ENCODE measurements at regions not wholly inside any gene's neighbourhood (a gene's known extent, or its start where the extent isn't known, plus 50 kb on each side); places are given as distances from the start of the nearest gene placed in this dataset.
"Not testable (repeated sequence)": the region's sequence is repeated elsewhere in the genome, so short reads cannot be mapped to it uniquely, and the experiment has no call there.

GRCh38 chr11:122195790-122196189 is 79.8 kb upstream of the BLID start:
- Mint-ChIP-seq H3K27me3 (ENCODE audit: low read depth, poor library complexity) (peaks cover 8% of the 10 kb centered on the region), H3K27ac (no peak overlapping the region), H3K4me1 (no peaks in the 10 kb centered on the region), H3K4me3 (no peak overlapping the region), H3K36me3 (ENCODE audit: low read depth) (no peaks in the 10 kb centered on the region), H3K9me3 (no peaks in the 10 kb centered on the region)
- TF ChIP-seq CTCF (IDR thresholded peaks at IDR 0.05), result no peak
- DNase-seq, result no peak

- not testable (repeated sequence) for DNase-seq; H3K27me3 Mint-ChIP-seq (ENCODE audit: low read depth, poor library complexity); H3K36me3 Mint-ChIP-seq (ENCODE audit: low read depth); H3K9me3 Mint-ChIP-seq; H3K4me1 Mint-ChIP-seq; H3K4me3 Mint-ChIP-seq; H3K27ac Mint-ChIP-seq
Measured at GRCh38 chr11:122193881-122194480, 78.0 kb upstream of the BLID start.

GRCh38 chr11:122193457-122193856 is 77.4 kb upstream of the BLID start:
- no peaks in the 10 kb centered on the region for H3K9me3 Mint-ChIP-seq
- no peak for TF ChIP-seq CTCF (IDR thresholded peaks at IDR 0.05)
- no peak for DNase-seq
- H3K36me3 Mint-ChIP-seq (ENCODE audit: low read depth), result no peaks in the 10 kb centered on the region
- H3K27ac Mint-ChIP-seq, result no peak overlapping the region
- H3K4me1 Mint-ChIP-seq, result no peaks in the 10 kb centered on the region
- H3K4me3 Mint-ChIP-seq, result no peak overlapping the region
- H3K27me3 Mint-ChIP-seq (ENCODE audit: low read depth, poor library complexity), result peaks cover 8% of the 10 kb centered on the region

GRCh38 chr11:122192634-122193255 is 76.7 kb upstream of the BLID start:
- no peaks in the 10 kb centered on the region for H3K36me3 Mint-ChIP-seq (ENCODE audit: low read depth)
- H3K4me3 Mint-ChIP-seq, result no peak overlapping the region
- peaks cover 8% of the 10 kb centered on the region for H3K27me3 Mint-ChIP-seq (ENCODE audit: low read depth, poor library complexity)
- H3K9me3 Mint-ChIP-seq, result no peaks in the 10 kb centered on the region
- no peak overlapping the region for H3K27ac Mint-ChIP-seq
- no peaks in the 10 kb centered on the region for H3K4me1 Mint-ChIP-seq
- TF ChIP-seq CTCF (IDR thresholded peaks at IDR 0.05), result no peak
- no peak for DNase-seq

- Mint-ChIP-seq H3K4me3 (no peak overlapping the region), H3K27me3 (ENCODE audit: low read depth, poor library complexity) (peaks cover 4% of the 10 kb centered on the region), H3K36me3 (ENCODE audit: low read depth) (no peaks in the 10 kb centered on the region), H3K4me1 (no peaks in the 10 kb centered on the region), H3K27ac (no peak overlapping the region), H3K9me3 (no peaks in the 10 kb centered on the region)
- no peak for TF ChIP-seq CTCF (IDR thresholded peaks at IDR 0.05)
- DNase-seq, result no peak
Measured at GRCh38 chr11:122190768-122191167, 74.8 kb upstream of the BLID start.

- TF ChIP-seq CTCF (IDR thresholded peaks at IDR 0.05), result no peak
- no peak overlapping the region for H3K27ac Mint-ChIP-seq
- no peaks in the 10 kb centered on the region for H3K4me1 Mint-ChIP-seq
- H3K9me3 Mint-ChIP-seq, result no peaks in the 10 kb centered on the region
- no peak for DNase-seq
- H3K36me3 Mint-ChIP-seq (ENCODE audit: low read depth), result no peaks in the 10 kb centered on the region
- H3K27me3 Mint-ChIP-seq (ENCODE audit: low read depth, poor library complexity), result peaks cover 6% of the 10 kb centered on the region
- no peak overlapping the region for H3K4me3 Mint-ChIP-seq
Measured at GRCh38 chr11:122189229-122189628, 73.2 kb upstream of the BLID start.
